WI38 (cell line): ENCODE measurements at regions not wholly inside any gene's neighbourhood (a gene's known extent, or its start where the extent isn't known, plus 50 kb on each side); places are given as distances from the start of the nearest gene placed in this dataset.

ENCODE experiments used
- H3K4me3 ChIP-seq: 2 replicates; pipeline ENCODE4 v1.5.1; 2011; ENCODE audit warnings: low read depth, mild to moderate bottlenecking, control low read depth, low read length
- CTCF ChIP-seq: IDR thresholded peaks from 2 replicates; pipeline ENCODE4 v1.5.1; 2012; ENCODE audit warnings: low read depth, mild to moderate bottlenecking, control low read depth, low read length

- TF ChIP-seq CTCF, result no peak
- H3K4me3 ChIP-seq, result no peak overlapping the region
Observed at GRCh38 chr5:110179321-110179720, 489.6 kb downstream of the MAN2A1 start.

GRCh38 chr5:110194191-110194590, 504.5 kb downstream of the MAN2A1 start:
- TF ChIP-seq CTCF, result no peak
- no peak overlapping the region for H3K4me3 ChIP-seq

GRCh38 chr5:110195288-110195687, 505.6 kb downstream of the MAN2A1 start:
- no peak overlapping the region for H3K4me3 ChIP-seq
- no peak for TF ChIP-seq CTCF

- no peak for TF ChIP-seq CTCF
- H3K4me3 ChIP-seq, result no peak overlapping the region
Observed at GRCh38 chr5:110201791-110202190, 512.1 kb downstream of the MAN2A1 start.

- no peak overlapping the region for H3K4me3 ChIP-seq
- no peak for TF ChIP-seq CTCF
Observed at GRCh38 chr5:110203661-110204060, 513.9 kb downstream of the MAN2A1 start.

- no peak overlapping the region for H3K4me3 ChIP-seq
- TF ChIP-seq CTCF, result no peak
Observed at GRCh38 chr5:110209401-110209800, 517.1 kb downstream of the TMEM232 start.

- no peak overlapping the region for H3K4me3 ChIP-seq
- no peak for TF ChIP-seq CTCF
Observed at GRCh38 chr5:110218981-110219380, 507.5 kb downstream of the TMEM232 start.
